Femur (tissue), 1 donor: ENCODE measurements at regions not wholly inside any gene's neighbourhood (a gene's known extent, or its start where the extent isn't known, plus 50 kb on each side); places are given as distances from the start of the nearest gene placed in this dataset.

Source experiments
- DNase-seq: peaks from one replicate; pipeline ENCODE4 v3.0.0-alpha.2; 2017

DNA sequence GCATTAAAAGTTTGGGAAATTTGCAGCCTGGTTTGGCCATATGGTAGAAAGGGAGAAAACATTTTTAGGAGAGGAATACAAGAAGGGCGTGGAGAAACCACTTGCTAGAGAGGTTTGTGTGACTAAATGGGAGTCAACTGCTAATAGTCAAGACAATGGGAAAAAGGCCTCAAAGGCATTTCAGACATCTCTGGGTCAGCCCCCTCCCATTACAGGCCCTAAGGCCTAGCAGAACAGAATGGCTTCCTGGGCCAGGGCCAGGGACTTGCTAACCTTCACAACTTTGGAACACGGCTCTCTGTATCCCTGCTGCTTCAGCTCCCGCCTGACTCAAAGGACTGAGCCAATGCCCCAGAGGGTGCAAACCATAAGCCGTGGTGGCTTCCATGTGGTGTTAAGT, 752.3 kb upstream of the ADAMTS5 start:
- DNase-seq, result no peak

DNA sequence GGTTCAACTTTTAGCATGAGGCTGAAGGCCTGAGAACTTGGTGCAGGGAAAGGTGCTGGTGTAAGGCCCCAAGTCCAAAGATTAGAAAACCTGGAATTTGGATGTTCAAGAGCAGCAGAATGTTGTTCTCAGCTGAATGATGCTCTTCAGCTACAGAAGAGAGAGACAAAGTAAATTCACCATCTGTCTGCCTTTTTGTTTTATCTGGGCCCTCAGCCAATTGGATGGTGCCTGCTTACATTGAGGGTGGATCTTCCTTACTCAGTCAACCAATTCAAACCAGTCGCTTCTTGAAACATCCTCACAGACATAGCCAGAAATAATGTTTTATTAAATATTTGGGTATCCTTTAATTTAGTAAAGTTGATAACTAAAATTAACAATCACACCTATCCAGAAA, 748.2 kb upstream of the ADAMTS5 start:
- DNase-seq, result no peak

DNA sequence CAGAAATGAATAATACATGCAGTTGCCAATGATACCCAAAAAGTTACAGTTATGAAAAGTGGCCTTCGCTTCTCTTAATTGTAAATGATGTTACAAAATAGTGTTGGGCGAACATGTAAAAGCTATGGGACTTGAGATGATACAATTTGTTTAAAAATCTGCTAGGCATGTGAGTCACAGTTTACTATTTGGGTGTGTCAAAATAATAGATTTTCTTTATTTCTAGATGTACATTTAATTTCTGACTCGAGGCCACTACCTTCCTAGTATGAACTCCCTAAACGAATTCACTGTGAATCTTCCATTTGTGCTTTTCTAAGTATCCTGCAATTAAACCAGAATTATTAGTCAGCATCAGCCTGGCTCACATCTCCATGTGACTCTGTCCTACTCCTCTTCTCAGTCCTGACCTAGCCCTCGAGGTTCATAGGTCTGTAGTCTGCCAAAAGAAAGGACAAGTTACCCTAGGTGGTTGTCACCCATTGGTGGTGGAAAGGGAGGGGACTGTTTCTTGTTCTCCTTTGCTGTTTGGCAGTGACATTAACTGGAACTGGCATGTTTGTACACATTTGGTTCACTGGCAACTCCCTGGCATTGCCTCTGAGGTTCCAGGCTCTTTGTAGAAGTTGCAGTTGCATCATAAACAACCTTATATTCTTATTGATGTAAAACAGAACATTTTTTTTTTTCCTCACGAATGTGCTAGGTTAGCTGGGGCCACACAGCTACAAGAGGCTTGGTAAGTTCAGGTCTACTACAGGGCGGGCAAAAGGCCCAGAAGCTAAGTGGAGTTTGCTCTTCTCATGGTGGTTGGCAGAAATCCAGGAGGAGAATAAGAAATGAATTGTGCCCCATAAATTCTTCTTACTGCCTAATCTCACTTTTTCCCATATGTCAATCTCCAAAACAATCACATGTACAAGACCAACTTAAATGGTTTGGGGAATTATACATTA, 746.5 kb upstream of the ADAMTS5 start:
- DNase-seq, result no peak

DNA sequence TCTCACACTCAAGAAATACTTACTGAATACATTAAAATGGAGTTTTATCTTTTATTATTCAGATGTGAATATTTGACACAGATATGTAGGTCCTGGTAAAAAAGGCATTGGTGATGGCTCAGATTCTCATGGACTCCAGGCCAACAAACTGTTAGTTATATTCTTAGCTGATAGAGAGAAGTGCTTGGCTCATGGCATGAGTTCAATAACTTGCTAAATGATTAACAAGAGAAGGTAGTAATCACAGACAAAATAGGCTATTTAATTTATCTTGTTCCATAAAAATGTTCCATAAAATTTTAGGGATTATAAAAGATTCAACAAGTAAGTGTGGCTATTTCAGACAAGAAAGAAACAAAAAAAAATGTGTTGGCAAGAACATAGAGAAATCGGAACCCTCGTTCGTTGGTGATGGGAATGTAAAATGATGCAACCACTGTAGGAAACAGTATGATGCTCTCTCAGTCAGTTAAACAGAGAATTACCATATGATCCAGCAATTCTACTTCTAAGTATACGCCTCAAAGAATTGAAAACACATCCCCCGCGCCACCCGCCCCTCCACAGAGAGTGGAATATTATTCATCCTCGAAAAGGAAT, 737.8 kb upstream of the ADAMTS5 start:
- no peak for DNase-seq

DNA sequence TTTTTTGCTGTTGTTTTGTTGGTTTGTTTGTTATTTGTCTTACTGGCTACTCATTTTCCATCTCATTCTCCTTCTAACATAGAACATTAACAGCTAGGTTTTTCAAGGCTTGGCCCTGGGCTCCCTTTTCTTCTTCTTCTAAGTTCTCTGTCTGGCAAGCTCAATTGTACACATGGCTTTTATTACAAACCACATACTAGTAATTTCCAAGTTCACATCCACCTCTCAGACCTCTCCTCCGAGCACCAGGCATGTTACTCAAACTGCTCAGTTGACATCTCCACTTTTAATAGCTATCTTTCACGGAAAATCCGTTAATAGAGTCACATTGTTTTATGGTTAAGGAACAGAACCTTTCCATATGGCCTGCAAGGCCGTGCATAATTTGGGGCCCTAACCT, 736.9 kb upstream of the ADAMTS5 start:
- DNase-seq, result no peak

DNA sequence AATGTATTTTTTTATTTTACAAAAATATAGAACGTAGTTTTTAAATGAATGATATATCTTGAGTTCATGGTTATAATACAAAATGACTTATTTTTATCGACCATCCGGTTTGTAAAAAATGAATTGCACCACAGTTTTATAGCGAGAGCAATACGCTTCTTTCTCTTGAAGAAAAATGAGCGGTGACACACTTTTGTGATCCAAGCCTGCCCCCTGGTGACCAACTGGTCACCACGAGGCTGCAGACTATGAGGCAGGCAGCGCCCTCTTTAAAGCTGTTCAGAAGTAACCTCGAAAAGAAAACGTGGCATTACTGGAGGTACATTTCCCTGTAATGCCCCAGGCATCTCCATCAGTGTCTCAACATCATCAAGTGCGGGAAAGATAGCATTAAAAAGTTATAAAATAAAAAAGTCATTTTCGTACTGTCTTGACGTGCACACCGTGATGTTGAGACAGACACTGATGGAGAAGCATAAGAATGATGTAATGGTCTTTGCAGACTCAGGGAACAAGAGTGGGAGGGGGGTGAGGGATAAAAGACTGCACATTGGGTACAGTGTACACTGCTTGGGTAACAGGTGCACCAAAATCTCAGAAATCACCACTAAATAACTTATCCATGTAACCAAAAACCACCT, 734.2 kb upstream of the ADAMTS5 start:
- peak; percentile 92 for DNase-seq

DNA sequence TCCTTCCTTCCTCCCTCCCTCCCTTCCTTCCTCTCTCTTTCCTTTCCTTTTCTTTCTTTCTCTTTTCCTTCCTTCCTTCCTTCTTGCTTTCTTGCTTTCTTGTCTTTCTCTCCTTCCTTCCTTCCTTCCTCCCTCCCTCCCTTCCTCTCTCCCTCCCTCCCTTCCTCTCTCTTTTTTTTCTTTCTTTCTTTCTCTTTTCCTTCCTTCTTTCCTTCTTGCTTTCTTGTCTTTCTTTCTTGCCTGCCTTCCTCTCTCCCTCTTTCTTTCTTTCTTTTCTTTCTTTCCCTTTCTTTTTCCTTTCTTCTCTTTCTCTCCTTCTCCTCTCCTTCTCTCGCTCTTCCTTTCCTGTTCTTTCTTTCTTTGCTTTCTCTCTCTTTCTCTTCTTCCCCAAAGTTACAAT, 728.4 kb upstream of the ADAMTS5 start:
- no peak for DNase-seq

DNA sequence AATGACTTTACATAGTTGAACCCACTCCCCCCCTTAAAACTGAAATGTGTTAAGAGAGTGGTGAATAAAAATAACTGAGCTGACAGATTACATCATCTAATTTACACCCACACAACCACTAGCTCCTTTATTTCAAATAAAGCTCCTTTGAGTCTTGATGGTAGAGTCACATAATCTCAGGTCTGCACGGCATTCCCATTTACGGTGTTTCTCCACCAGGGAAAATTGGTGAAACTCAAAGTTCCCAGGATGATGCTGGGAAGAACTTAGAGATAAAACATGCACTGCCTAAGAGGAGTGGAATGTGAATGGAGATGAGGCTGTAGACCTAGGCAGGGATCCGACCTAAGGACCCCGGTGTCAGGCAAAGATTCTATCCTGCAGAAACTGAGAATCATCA, 727.8 kb upstream of the ADAMTS5 start:
- DNase-seq, result no peak

DNA sequence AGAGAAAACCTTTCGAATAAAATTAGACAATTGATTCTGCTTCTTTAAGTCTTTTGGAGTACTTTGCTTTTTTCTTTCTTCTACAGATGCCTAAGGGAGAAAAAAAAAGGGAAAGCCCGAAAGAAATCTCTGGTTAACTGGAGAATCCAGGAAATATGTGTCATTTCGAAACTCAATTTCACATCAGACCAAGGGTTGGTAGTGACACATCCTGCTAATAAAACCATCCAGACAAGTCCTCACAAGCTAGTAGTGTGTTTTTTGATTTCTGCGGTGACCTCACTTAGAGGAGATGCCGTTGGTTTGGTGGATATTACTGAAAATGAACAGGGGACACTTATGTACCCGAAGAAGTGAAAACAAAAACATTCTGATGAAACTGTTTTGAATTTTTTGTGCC, 726.5 kb upstream of the ADAMTS5 start:
- no peak for DNase-seq

DNA sequence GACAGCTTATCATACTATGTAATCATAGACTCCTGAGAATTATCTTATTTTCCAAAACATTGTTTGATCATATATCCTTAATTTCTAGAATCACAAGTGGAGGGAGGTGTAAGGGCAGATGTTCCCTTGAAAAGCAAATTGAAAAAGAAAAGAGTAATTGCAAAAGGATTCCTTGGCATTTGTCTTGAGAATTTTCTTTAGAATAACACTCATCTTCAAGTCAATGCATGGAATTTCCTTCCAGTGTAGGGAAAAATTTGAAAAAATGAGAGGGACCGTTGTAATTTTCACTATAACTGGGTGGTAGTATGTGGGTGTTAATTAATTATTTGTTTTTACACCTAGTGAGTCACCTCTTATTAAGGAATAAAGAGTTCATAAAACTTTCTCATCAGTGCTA, 724.6 kb upstream of the ADAMTS5 start:
- no peak for DNase-seq

DNA sequence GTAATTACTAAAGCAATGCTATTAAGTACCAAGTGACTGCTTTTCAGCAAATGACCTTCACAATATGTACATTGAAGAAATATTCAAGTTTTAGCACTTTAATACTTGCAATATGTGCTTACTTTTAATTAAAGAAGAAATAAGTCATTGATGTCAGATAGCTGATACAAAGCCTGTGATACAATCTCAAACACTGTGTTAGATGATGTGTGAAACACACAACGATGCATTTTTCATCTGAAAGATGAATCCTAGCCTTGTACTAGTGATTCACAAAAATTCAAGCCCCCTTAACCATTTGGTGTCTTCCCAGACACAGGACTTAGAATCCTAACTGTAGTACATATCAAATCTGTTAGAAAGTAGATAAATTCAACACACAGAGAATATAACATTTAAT, 724.1 kb upstream of the ADAMTS5 start:
- DNase-seq, result no peak

DNA sequence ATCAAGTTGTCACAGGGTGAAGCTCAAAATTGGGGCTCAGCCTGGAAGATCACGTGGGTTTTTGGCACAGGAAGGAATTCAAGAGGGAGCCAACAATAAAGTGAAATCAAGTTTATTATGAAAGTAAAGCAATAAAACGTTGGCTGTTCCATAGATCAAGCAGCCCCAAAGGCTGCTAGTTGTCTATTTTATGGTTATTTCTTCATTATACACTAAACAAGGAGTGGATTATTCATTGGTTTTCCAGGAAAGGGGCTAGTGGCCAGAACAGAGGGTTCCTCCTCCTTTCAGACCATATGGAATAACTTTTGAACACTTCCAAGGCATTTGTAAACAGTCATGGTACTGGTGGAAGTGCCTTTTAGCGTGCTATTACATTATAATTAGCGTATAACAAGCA, 723.5 kb upstream of the ADAMTS5 start:
- DNase-seq, result peak; percentile 33

DNA sequence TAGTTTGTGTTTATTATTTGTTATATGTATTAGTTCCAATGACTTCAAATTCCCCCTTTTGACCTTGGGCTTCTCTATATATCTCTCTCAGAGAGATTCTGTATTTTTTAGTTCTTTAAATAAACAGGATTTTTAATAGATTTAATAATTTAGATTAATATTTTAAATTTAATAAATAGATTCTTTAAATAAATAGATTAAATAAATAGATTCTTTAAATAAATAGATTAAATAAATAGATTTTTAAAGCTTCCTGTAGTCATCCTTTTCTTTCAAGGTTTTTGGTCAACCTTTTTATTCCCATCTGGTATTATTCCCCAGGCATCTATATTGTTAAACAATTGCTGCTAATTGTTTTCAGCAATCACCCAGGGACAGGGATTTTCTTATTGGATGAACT, 721.9 kb upstream of the ADAMTS5 start:
- DNase-seq, result no peak

DNA sequence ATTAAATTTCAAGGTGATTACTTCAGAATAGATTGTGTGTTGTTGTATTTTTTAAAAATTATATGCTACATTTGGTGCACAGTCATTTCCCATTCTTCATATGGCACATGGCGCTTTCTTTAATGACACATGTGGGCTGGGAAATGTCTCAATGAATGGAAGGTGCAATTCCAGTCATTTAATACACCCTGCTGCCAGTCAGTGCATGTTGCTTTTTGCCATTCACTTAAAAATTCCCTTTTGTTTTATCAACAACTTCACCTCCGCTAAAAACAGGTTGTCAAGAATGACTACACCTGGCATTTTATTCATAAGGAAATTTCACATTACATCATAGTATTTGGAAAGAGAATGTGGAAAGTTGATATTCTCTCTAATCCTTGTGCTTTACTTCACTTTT, 716.4 kb upstream of the ADAMTS5 start:
- DNase-seq, result no peak

DNA sequence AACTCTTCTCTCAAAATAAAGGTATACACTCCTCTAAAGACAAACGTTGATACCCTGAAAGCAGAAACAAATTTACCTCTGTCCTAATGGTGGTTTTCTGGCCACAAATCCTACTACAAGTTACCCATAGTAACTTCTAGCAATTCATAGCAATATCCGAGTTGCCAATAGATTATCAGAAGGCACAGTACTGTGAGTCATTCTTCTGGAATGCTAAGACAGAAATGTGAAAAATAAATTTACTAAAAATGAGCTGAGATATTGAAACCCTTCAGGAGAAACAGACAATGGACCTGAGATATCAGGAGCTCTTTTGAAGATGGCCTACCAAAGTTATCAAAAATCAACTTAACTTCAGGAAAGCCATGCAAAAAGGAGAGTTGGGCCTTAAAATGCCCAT, 715.0 kb upstream of the ADAMTS5 start:
- no peak for DNase-seq

DNA sequence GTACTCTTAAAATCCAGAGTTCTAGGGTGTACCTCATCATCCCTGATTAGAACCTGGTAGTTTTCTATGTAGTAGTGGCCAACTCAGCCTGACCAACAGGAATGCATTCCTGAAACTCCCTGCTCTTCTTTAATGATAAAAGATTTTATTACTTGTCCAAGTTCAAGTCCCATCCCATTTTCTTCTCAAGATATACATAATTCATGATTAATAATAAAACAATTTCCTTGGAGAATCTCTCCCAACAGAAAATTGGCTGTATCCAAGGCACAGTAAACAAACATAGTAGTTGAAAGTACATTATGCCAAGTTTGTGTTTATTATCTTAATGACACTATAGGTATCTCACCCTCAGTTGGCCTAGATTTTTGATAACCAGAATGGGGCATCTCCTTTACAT, 714.1 kb upstream of the ADAMTS5 start:
- DNase-seq, result no peak

DNA sequence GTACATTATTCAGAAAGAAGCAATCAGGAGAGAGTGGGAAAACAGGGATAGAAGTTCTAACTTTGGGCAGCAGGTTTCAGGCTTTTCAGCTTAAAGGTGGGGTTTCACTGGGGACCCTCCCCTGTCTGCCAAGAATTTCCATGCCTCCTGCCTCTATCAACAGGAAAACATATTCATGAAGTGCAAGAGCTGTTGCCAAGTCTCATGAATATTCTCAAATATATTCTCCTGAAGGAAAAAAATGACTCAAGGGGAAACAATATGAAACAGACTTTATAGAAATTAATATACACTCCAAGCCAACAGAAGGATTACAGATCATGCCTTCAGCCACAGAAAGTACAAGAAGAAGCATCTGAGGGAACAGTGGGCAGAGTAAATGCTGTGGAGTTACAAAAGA, 713.3 kb upstream of the ADAMTS5 start:
- no peak for DNase-seq

DNA sequence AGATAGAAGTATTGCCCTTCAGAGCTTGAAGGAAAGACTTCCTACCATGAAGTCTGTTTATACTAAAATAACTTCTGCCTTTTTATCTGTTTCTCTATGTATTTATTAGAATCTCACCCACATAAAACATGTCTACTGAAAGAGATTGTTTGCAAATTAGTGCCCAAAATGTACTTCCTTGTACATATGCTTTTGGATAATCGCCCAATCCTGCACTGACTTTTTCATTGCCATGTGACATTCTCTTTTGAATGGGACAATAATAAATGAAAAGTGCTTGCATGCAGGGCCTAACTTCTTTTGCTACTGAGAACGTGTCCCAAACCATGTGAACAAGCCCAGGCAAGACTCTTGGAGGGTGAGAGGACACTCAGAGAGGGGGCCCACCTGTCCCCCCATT, 711.6 kb upstream of the ADAMTS5 start:
- DNase-seq, result no peak

DNA sequence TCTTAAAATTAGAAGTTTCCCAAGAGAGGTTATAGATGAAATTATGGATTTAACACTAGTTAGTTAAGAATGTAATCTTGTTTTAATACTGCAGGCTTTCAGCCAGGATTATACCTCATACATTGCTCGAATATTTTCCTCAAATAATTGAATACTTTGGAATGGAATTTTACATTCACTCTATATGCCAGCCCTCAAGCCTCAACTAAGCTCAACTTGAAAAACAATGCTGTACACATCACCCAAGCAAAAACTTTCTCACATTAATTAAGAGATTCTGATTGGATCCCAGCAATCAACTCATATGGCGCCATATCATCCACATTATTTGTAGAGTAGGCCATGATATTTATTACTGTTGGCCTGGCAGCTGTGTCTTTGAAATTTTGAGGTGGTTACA, 710.7 kb upstream of the ADAMTS5 start:
- DNase-seq, result no peak

DNA sequence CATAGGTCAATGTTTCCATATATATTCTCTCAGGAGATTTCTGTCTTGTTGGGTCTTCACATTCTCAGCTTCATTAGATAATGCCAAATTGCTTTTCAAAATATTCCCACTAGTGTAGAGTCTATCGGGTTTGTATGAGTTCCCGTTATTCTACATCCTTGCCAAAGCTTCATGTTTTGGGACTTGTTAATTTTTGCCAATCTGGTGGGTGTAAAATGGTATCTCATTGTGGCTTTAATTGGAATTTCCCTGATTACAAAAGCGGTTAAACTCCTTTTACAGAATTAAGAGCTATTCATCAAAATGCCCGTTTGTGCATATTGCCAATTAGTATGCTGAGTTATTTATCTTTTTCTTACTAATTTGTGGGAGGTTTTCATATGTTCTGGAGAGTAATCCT, 708.4 kb upstream of the ADAMTS5 start:
- DNase-seq, result no peak

DNA sequence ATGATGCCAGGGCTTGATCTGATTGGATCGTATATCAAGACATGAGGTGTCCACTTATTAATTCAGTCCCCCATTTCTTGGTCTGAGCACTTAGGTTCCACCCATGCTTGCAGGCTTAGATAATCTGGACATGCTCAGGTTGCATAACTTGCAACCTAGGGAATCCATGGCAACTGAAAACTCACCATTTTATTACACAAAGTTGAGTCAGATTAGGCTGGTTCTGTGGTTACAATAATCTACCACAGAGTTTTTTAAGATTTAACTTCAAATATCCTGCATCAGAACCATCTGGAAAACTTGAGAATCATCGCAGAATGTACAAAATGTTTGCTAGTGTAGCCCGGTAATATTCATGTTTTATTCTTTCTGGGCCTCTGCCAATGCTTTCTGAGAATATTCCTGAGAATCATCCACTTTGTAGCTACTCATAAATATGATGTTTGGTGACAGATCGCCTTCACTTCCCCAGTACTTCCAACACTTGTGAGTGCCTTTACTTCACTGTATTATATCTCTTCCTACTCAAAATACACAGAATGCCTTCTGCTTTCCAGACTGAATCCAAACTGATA, 707.2 kb upstream of the ADAMTS5 start:
- no peak for DNase-seq

DNA sequence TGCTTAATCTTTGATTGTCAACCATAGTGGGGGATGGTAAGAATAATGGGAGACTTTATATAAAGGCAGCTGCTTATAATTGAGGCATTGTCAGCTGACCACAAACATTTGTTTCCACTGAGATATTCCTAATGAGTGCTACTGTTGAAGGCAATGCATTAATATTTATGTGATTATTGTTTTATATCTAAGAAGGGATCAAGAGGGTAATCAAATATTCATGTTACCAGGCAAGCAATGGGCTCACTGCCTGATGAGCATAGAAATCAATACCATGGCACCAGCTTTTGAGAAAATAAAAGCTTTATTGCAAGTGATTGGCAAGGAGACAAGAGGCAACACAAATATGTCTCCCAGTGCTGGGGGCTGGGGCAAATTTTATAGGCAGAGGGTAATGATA, 706.7 kb upstream of the ADAMTS5 start:
- no peak for DNase-seq

DNA sequence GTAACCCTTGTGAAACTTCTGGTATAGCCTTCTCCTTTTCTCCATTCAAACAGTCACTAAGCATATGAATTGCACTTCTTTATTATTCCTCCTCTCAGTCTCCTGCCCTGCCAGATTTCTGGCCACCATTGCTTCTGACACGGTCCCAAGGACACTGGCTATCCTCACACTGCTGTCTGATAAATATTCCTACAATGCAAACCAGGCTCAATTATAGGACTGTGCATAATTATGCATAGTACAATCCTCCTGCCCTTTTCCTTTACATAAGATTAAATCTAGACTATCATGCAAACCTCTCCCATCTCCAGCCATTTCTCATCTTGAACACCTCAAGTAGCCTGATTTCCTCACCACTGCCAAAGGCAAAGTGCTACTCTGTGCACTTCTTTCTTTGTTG, 704.3 kb upstream of the ADAMTS5 start:
- no peak for DNase-seq

DNA sequence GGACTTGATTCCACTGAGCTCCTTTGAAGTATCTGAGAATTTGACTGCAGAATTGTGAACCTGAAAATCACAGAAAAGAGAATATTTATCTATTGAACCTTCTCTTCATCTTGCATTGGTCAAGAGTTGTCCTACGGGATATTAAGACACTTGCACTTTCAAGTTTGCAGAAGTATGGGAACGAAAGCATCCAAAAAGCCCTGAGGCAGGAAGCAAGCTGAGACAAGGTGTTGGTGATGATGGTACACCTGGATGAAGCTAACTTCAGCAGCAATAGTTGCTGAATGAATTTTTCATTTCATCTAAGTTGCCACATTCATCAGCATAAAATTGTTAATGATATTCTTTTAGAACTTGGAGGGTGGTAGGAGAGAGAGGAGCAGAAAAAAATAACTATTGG, 686.6 kb upstream of the ADAMTS5 start:
- no peak for DNase-seq
